GM20431 (cell line): ENCODE measurements at regions not wholly inside any gene's neighbourhood (a gene's known extent, or its start where the extent isn't known, plus 50 kb on each side); places are given as distances from the start of the nearest gene placed in this dataset.
"Not testable (repeated sequence)": the region's sequence is repeated elsewhere in the genome, so short reads cannot be mapped to it uniquely, and the experiment has no call there.

ENCODE experiments used
- in situ Hi-C: fragments of 300-500 bp; cut with MseI, MboI; formaldehyde crosslinking; loops from one replicate; pipeline ENCODE4 v1.15.0; 2020; ENCODE audit warnings: low sequenced_read_pairs; ENCODE audit not compliant: unreplicated experiment

DNA sequence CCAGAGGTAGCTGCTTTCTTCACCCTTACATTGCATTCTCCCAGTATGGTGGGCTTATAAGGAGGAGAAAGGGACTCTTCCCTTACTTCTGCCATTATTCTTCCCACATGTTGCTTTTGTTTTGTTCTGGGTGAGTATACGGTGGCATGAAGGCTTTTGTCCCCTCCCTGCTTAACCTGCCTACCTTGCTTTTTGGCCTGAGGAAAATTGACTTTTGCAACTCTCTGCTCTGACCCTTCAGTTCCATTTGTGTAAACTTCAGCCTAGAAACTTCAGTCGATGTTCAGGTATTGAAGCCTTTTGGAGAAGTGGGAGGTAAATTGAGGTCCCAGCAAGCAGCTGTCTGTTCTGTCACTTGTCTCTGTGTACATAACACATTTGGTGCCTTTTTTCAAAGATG is 110.2 kb downstream of the PCSK1 start:
- in situ Hi-C loops, result no loop called here

DNA sequence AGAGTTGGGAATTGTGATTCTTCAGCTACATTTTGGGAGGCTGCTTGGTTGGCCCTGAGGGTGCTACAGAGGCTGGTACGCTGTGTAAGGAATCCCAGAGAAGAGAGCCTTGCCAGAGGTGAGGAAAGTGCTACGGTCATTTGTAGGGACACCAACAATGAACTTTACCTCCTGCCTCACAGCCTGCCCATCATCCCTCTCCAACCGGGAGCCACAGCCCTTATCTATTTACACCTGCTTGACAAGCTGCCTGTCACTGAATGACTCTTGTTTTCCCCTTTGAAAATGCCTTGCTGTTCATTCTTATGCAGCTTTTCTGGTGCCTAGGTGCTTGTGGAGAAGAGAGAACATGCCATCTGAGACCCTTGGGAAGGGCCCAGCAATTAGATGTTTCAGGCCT is 110.8 kb downstream of the PCSK1 start:
- in situ Hi-C loops, result no loop called here

- in situ Hi-C loops, result no loop called here
Measured at GRCh38 chr5:96321345-96321744, 111.7 kb downstream of the PCSK1 start.

GRCh38 chr5:96320797-96321196 is 112.3 kb downstream of the PCSK1 start:
- in situ Hi-C loops, result no loop called here

- in situ Hi-C loops, result not testable (repeated sequence)
Measured at GRCh38 chr5:96319981-96320739, 112.9 kb downstream of the PCSK1 start.

- in situ Hi-C loops, result no loop called here
Measured at GRCh38 chr5:96318569-96319110, 114.4 kb downstream of the PCSK1 start.

GRCh38 chr5:96317945-96318344 is 115.1 kb downstream of the PCSK1 start:
- in situ Hi-C loops, result no loop called here

DNA sequence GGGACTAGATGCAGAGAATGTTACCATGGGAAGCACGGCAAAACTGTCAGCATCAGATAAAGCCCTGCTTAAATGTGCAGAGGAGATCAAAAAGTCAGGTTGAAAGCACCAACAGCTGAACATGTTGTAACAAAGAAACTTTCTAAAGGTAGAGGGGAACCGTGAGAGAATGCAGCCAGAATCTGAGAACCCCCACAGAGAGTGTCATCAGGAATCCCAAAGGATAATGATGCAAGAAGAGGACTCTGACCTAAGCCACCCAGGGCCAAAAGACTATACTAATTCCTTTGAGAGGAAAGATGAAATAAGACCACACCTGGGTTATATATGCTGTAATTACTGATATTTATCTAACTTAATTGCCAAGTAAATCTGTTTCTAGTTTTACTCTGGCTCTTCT is 116.6 kb downstream of the PCSK1 start:
- in situ Hi-C loops, result no loop called here

DNA sequence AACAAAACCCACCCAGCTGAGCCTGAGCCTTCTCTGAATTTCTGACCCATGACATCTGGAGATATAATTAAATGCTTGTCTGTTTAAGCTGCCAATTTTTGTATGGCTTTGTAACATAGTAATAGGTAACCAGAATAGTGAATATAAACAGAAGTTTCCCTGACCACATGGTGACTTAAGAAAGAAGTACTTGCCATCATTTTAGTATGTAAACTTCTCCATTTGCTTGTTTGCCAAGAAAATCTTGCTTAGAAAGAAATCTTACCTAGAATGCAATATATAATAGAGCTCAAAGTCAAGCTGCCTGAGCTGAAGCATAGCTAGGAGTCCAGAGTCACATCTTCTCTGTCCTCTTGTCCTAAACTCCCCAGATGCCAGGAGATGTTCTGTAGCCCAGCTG is 117.0 kb downstream of the PCSK1 start:
- in situ Hi-C loops, result no loop called here

GRCh38 chr5:96315431-96315830 is 117.6 kb downstream of the PCSK1 start:
- in situ Hi-C loops, result no loop called here

DNA sequence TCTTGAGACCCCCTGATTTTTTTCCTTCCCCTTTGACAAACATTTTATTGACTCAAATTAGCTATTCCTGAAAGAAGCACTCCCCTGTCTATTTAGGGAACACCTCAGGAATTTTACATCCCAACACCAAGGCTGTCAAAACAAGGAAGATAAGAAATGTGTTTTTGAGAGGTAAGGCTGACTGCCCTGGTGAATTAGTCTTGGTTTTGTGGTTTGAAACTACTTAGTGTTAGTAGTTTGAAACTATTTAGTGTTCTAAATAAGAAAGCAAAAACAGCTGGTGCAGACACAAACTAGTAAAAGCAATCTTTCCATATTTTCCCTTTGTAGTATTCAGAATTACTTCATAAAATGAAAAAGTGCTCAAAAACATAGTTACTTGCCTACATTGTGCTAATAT is 120.7 kb downstream of the PCSK1 start:
- in situ Hi-C loops, result no loop called here

GRCh38 chr5:96307047-96307446 is 126.0 kb downstream of the PCSK1 start:
- in situ Hi-C loops, result not testable (repeated sequence)

DNA sequence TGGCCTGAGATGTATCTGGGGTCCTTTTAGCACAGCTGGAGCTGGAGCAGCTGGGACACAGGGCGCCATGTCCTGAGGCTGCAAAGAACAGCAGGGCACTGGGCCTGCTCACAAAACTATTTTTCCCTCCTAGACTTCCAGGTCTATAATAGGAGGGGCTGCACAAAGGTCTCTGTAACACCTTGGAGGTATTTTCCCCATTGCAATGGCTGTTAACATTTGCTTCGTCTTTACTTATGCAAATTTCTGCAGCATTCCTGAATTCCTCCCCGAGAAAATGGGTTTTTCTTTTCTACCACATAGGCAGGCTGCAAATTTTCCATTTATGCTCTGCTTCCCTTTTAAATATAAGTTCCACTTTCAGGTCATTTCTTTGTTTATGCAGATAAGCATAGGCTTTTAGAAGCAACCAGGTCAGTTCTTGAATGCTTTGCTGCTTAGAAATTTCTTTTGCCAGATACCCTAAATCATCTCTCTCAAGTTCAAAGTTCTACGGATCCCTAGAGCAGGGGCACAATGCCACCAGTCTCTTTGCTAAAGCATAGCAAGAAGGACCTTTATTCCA is 130.8 kb downstream of the PCSK1 start:
- in situ Hi-C loops, result no loop called here

DNA sequence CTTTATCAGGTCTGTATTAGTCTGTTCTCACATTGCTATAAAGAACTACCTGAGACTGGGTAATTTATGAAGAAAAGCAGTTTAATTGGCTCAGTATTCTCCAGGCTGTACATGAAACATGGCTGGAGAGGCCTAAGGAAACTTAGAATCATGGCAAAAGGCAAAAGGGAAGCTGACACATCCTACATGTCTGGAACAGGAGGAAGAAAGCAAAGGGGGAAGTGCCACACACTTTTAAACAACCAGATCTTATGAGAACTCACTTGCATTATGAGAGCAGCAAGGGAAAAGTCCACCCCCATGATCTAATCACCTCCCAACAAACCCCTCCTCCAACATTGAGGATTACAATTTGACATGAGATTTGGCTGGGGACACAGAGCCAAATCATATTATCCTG is 132.1 kb downstream of the PCSK1 start:
- in situ Hi-C loops, result no loop called here

- in situ Hi-C loops, result no loop called here
Measured at GRCh38 chr5:96297867-96298266, 135.2 kb downstream of the PCSK1 start.

- in situ Hi-C loops, result no loop called here
Measured at GRCh38 chr5:96297290-96297689, 135.8 kb downstream of the PCSK1 start.

DNA sequence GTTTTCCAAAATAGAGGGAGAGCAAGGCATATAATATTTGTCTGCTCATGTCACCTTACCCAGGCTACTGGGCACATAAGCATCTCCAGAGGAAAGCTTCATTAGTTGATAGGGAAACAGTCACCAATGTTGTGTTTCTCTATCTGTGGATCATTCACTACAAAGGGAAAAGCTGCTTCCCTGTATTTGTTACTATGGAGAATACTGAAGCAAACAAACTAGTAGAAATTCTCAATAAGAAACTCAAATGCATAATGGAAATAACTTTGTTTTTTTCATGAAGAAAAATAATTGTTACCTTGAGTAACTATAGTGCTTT is 138.2 kb downstream of the PCSK1 start:
- in situ Hi-C loops, result no loop called here

DNA sequence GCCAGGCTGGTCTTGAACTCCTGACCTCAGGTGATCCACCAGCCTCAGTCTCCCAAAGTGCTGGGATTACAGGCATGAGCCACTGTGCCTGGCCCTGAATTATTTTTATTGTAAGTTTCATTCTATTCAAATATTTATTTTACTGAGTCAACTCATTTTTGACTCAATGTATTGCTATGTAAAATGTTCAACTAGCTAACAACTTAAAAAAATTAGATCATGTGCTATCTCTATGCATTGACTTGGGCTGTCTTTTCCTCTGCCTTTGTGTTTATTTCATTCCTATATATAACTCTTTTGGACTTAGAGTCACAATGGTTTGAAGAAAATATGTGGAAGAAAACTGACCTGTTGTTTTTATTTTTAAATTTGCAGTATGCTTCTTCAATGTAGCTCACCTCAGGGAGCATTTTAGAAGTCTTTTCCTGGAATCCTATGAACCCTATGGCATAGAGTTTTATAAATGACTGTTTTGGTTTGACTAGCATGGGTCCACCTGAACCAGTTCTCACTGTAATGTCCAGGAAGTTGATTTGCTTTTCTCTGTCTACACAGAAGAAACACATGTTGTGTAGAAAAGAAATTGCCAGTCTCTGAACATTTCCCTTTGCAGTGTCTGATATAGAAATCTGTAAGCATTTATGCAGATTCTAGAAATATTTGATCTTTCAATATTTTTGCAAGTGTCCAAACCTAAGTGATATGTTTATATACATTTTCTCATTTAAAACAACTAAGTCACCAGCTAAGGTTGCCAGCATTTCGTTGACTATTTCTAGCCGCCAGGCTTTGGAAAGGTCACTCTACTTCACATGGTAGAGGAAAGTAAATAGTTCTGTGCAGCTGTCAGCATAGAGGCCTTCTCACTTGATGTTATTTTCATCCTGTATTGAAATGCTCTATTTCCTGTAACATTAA is 138.8 kb downstream of the PCSK1 start:
- in situ Hi-C loops, result no loop called here

DNA sequence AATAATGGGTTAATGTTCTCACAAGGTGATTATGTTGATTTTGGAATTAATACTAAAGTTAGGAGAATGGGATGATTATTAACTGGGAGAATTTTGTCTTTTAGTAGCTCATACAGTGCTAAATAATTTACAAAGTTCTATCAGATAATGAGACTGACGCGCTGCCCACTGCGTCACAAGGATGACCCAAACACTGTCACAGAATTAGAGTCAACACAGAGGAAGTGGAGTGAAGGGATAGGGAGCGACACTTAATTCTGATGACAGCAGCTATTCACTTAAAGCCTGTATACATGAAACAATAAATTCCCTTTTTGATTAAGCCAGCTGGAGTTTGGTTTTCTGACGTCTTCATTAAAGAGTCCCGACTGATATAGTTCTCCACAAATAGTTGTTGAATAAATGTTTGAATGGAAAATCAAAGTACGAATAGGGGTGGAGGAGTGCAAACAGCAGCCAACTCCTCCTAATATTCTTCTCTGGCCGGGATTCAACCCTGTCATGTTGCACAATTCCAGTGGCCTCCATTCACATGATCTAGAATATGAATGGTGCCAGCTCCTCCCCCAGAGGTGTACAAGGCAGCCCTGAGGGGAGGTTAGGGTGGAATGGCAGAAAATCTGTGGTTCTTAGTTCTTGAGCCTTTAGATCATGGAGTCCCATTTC is 140.3 kb downstream of the PCSK1 start:
- in situ Hi-C loops, result no loop called here

DNA sequence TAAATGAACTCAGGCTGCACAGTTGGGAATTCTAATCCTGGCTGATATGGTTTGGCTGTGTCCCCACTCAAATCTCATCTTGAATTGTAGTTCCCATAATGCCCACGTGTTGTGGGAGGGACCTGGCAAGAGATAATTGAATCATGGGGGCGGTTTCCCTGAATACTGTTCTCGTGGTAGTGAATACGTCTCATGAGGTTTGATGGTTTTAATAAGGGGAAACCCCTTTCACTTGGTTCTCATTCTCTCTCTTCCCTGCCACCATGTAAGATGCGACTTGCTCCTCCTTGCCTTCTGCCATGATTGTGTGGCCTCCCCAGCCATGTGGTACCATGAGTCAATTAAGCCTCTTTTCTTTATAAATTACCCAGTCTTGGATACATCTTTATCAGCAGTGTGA is 143.8 kb downstream of the PCSK1 start:
- in situ Hi-C loops, result not testable (repeated sequence)

GRCh38 chr5:96288845-96289185 is 144.2 kb downstream of the PCSK1 start:
- in situ Hi-C loops, result no loop called here
